B cell (primary cell): ENCODE measurements at regions not wholly inside any gene's neighbourhood (a gene's known extent, or its start where the extent isn't known, plus 50 kb on each side); places are given as distances from the start of the nearest gene placed in this dataset.

Experiments used
- ATAC-seq: fragments of 200-7000 bp; cut with Tn5 transposase; one replicate; pipeline ENCODE4 v1.10.0; 2021; ENCODE audit warnings: low read depth, mild to moderate bottlenecking, moderate number of reproducible peaks, moderate library complexity
- CTCF ChIA-PET: fragments of 350-600 bp; sonication (Branson Sonifier 250); formaldehyde crosslinking; loops from one replicate; lab custom pipeline; 2021; ENCODE audit warnings: antibody characterized with exemption, inconsistent platforms; lab: Charles Lee
- POLR2A ChIA-PET: fragments of 350-600 bp; sonication (Branson Sonifier 250); formaldehyde crosslinking; loops from one replicate; lab custom pipeline; 2021; ENCODE audit warnings: antibody characterized with exemption; lab: Charles Lee
- DNase-seq: peaks from one replicate; pipeline ENCODE4 v3.0.0; 2013
- H2AFZ ChIP-seq: 2 replicates; pipeline ENCODE4 v1.6.1; 2012; ENCODE audit warnings: mild to moderate bottlenecking, low read depth, low read length; ENCODE audit not compliant: insufficient read depth, poor library complexity, severe bottlenecking
- H3K27ac ChIP-seq, 2 donors: 1 replicate in 1 of 2; 2 replicates in 1 of 2; pipeline ENCODE4 v1.5.1; 2012 to 2013; ENCODE audit warnings: low read length in 2 of 2, mild to moderate bottlenecking in 2 of 2, moderate library complexity in 1 of 2
- H3K27me3 ChIP-seq, 4 experiments: fragments of 200-600 bp in 1 of 4; sonication (generic) in 1 of 4; replicated peaks in 1 of 4; 1 replicate in 2 of 4; 2 replicates in 2 of 4; pipeline versions ENCODE4 v1.6.1 to v1.7.0; 2013 to 2016; ENCODE audit warnings: low read length in 3 of 4, mild to moderate bottlenecking in 2 of 4, mixed read lengths in 1 of 4, moderate library complexity in 1 of 4; ENCODE audit not compliant: insufficient read depth in 4 of 4, control insufficient read depth in 3 of 4; ENCODE audit errors: control extremely low read depth in 1 of 4
- H3K36me3 ChIP-seq, 2 experiments: replicated peaks in 1 of 2; 1 replicate in 1 of 2; 2 replicates in 1 of 2; pipeline versions ENCODE4 v1.6.1 to v1.7.1; 2013; ENCODE audit warnings: low read length in 1 of 2; ENCODE audit not compliant: insufficient read depth in 2 of 2, control insufficient read depth in 1 of 2; ENCODE audit errors: control extremely low read depth in 1 of 2, extremely low read depth in 1 of 2
- H3K4me1 ChIP-seq, 2 donors: fragments of 200-600 bp in 1 of 2; sonication (generic) in 1 of 2; 1 replicate in 1 of 2; 2 replicates in 1 of 2; pipeline versions ENCODE4 v1.5.1 to v1.6.1; 2013 to 2017; ENCODE audit warnings: low read length in 2 of 2; ENCODE audit not compliant: control insufficient read depth in 2 of 2, insufficient read depth in 2 of 2
- H3K4me2 ChIP-seq: replicated peaks from 2 replicates; pipeline ENCODE3; 2012; ENCODE audit warnings: mild to moderate bottlenecking, low read depth, low read length; ENCODE audit not compliant: poor library complexity, severe bottlenecking
- H3K4me3 ChIP-seq, 5 experiments: fragments of 200-600 bp in 1 of 5; sonication (generic) in 1 of 5; 1 replicate in 3 of 5; 2 replicates in 2 of 5; pipeline versions ENCODE4 v1.5.1 to v1.7.0; 2011 to 2016; ENCODE audit warnings: low read length in 4 of 5, mild to moderate bottlenecking in 4 of 5, low read depth in 2 of 5, control low read depth in 1 of 5, moderate library complexity in 1 of 5; ENCODE audit not compliant: insufficient read depth in 1 of 5; ENCODE audit errors: control extremely low read depth in 1 of 5, extremely low read depth in 1 of 5
- H3K79me2 ChIP-seq: fragments of 200-600 bp; sonication (generic); one replicate; pipeline ENCODE4 v1.6.0; 2016; ENCODE audit warnings: low read length; ENCODE audit not compliant: control insufficient read depth, insufficient read depth
- H3K9ac ChIP-seq: fragments of 200-600 bp; sonication (generic); 2 replicates; pipeline ENCODE4 v1.6.1; 2017; ENCODE audit warnings: mild to moderate bottlenecking, low read length, moderate library complexity
- H3K9me3 ChIP-seq, 3 donors: one replicate each; pipeline versions ENCODE4 v1.6.1 to v1.7.1; 2013; ENCODE audit warnings: low read length in 2 of 3; ENCODE audit not compliant: control insufficient read depth in 2 of 3, insufficient read depth in 1 of 3; ENCODE audit errors: control extremely low read depth in 1 of 3
- H4K20me1 ChIP-seq: 2 replicates; pipeline ENCODE4 v1.6.0; 2012; ENCODE audit warnings: mild to moderate bottlenecking, low read length; ENCODE audit not compliant: insufficient read depth, control insufficient read depth, poor library complexity, severe bottlenecking
- H3K27ac Mint-ChIP-seq: one replicate; pipeline ENCODE4 v1.8.0; 2021; ENCODE audit warnings: mixed read lengths
- H3K27me3 Mint-ChIP-seq: one replicate; pipeline ENCODE4 v1.8.0; 2021; ENCODE audit warnings: mixed read lengths
- H3K4me1 Mint-ChIP-seq: one replicate; pipeline ENCODE4 v1.8.0; 2021; ENCODE audit warnings: mixed read lengths
- H3K4me3 Mint-ChIP-seq: one replicate; pipeline ENCODE4 v1.8.0; 2021; ENCODE audit warnings: mixed read lengths
- H3K9me3 Mint-ChIP-seq: one replicate; pipeline ENCODE4 v1.8.0; 2022; ENCODE audit warnings: mixed read lengths; ENCODE audit not compliant: insufficient read depth
- CTCF ChIP-seq: fragments of 200-600 bp; IDR thresholded peaks from one replicate; pipeline ENCODE4 v1.8.0; 2022; ENCODE audit warnings: antibody characterized with exemption, mild to moderate bottlenecking
- EZH2 ChIP-seq: IDR thresholded peaks from 2 replicates; pipeline ENCODE4 v1.6.1; 2012; ENCODE audit warnings: borderline replicate concordance, low read depth, mild to moderate bottlenecking, moderate library complexity, low read length; ENCODE audit not compliant: insufficient read depth, poor library complexity, severe bottlenecking
- WGBS: methylation state at CpG from one replicate; pipeline ENCODE4 v1.1.5; 2013; ENCODE audit warnings: missing lambda C conversion rate; ENCODE audit not compliant: insufficient coverage; 5-methylcytosine and 5-hydroxymethylcytosine counted together
- intact Hi-C: fragments of 100-400 bp; cut with micrococcal nuclease; formaldehyde crosslinking; loops from one replicate; pipeline ENCODE4 v1.10.0; 2022

GRCh38 chr2:116061023-116061422 is 1618.6 kb downstream of the DPP10 start:
- Histone ChIP-seq H3K27ac (no peak overlapping the region), H3K27me3 (no peaks in the 10 kb centered on the region), H3K4me2 (no peak overlapping the region), H3K9ac (no peak overlapping the region), H4K20me1 (no peaks in the 10 kb centered on the region), H3K36me3 (no peaks in the 10 kb centered on the region), H3K4me3 (no peak overlapping the region), H2AFZ (no peak overlapping the region), H3K9me3 (no peaks in the 10 kb centered on the region), H3K79me2 (no peaks in the 10 kb centered on the region), H3K4me1 (no peaks in the 10 kb centered on the region)
- H3K27me3 Mint-ChIP-seq = no peaks in the 10 kb centered on the region
- DNase-seq (no peak), ATAC-seq (no peak)
- no peak for TF ChIP-seq CTCF
- TF ChIP-seq EZH2 = no peak
- no peak overlapping the region for H3K4me3 Mint-ChIP-seq
- ChIA-PET CTCF (no interaction called here), POLR2A (no interaction called here)
- H3K9me3 Mint-ChIP-seq = peaks cover 5% of the 10 kb centered on the region
- intact Hi-C loops = no loop called here
- 14% methylated on average over 1 of the region's 5 CpGs for WGBS
- H3K27ac Mint-ChIP-seq = no peak overlapping the region
- no peaks in the 10 kb centered on the region for H3K4me1 Mint-ChIP-seq

- POLR2A ChIA-PET = no interaction called here
- Histone ChIP-seq H3K9ac (no peak overlapping the region), H3K9me3 (peaks cover 0 to 2% (median 1%) of the 10 kb centered on the region in 3 donors), H3K36me3 (no peaks in the 10 kb centered on the region), H4K20me1 (no peaks in the 10 kb centered on the region), H3K4me3 (no peak overlapping the region), H3K79me2 (no peaks in the 10 kb centered on the region), H3K4me2 (no peak overlapping the region), H3K4me1 (no peaks in the 10 kb centered on the region), H3K27me3 (no peaks in the 10 kb centered on the region), H3K27ac (no peak overlapping the region), H2AFZ (no peak overlapping the region)
- DNase-seq = no peak
- no peak for TF ChIP-seq CTCF
- TF ChIP-seq EZH2 = no peak
- no peaks in the 10 kb centered on the region for H3K27me3 Mint-ChIP-seq
- no CpG with 5 or more reads among the region's 2 CpGs for WGBS
- peaks cover 4% of the 10 kb centered on the region for H3K9me3 Mint-ChIP-seq
- H3K4me3 Mint-ChIP-seq = no peak overlapping the region
- H3K27ac Mint-ChIP-seq = no peak overlapping the region
- no peak for ATAC-seq
- CTCF ChIA-PET = no interaction called here
- intact Hi-C loops = no loop called here
- no peaks in the 10 kb centered on the region for H3K4me1 Mint-ChIP-seq
Measured at GRCh38 chr2:116073731-116074130, 1631.3 kb downstream of the DPP10 start.
